ENCODE measurements at regions not wholly inside any gene's neighbourhood (a gene's known extent, or its start where the extent isn't known, plus 50 kb on each side); places are given as distances from the start of the nearest gene placed in this dataset.

- H3K4me3 ChIP-seq (replicated peaks in 1 of 2; ENCODE audit: low read depth in 2 of 2, low read length in 2 of 2) = no peak overlapping the region
- TF ChIP-seq CTCF (IDR thresholded peaks at IDR 0.05; ENCODE audit: low read depth, low read length) = no peak
- DNase-seq (ENCODE audit: low read depth in 2 of 2) = no peak
Measured at GRCh38 chr2:237185553-237185925, 99.8 kb downstream of the COPS8 start.

GRCh38 chr2:237189799-237190198 is 104.1 kb downstream of the COPS8 start:
- TF ChIP-seq CTCF (IDR thresholded peaks at IDR 0.05; ENCODE audit: low read depth, low read length) = no peak
- H3K4me3 ChIP-seq (replicated peaks in 1 of 2; ENCODE audit: low read depth in 2 of 2, low read length in 2 of 2) = no peak overlapping the region
- DNase-seq (ENCODE audit: low read depth in 2 of 2) = no peak

GRCh38 chr2:237190966-237191713 is 105.5 kb downstream of the COPS8 start:
- no peak for TF ChIP-seq CTCF (IDR thresholded peaks at IDR 0.05; ENCODE audit: low read depth, low read length)
- DNase-seq (ENCODE audit: low read depth in 2 of 2) = no peak
- H3K4me3 ChIP-seq (replicated peaks in 1 of 2; ENCODE audit: low read depth in 2 of 2, low read length in 2 of 2) = no peak overlapping the region

- TF ChIP-seq CTCF (IDR thresholded peaks at IDR 0.05; ENCODE audit: low read depth, low read length) = no peak
- no peak for DNase-seq (ENCODE audit: low read depth in 2 of 2)
- H3K4me3 ChIP-seq (replicated peaks in 1 of 2; ENCODE audit: low read depth in 2 of 2, low read length in 2 of 2) = no peak overlapping the region
Measured at GRCh38 chr2:237191714-237192081, 106.0 kb downstream of the COPS8 start.

- no peak for TF ChIP-seq CTCF (IDR thresholded peaks at IDR 0.05; ENCODE audit: low read depth, low read length)
- DNase-seq (ENCODE audit: low read depth in 2 of 2) = no peak
- no peak overlapping the region for H3K4me3 ChIP-seq (replicated peaks in 1 of 2; ENCODE audit: low read depth in 2 of 2, low read length in 2 of 2)
Measured at GRCh38 chr2:237192881-237193280, 107.2 kb downstream of the COPS8 start.

- no peak overlapping the region for H3K4me3 ChIP-seq (replicated peaks in 1 of 2; ENCODE audit: low read depth in 2 of 2, low read length in 2 of 2)
- TF ChIP-seq CTCF (IDR thresholded peaks at IDR 0.05; ENCODE audit: low read depth, low read length) = no peak
- DNase-seq (ENCODE audit: low read depth in 2 of 2) = no peak
Measured at GRCh38 chr2:237193436-237193835, 107.7 kb downstream of the COPS8 start.

- no peak for TF ChIP-seq CTCF (IDR thresholded peaks at IDR 0.05; ENCODE audit: low read depth, low read length)
- no peak for DNase-seq (ENCODE audit: low read depth in 2 of 2)
- H3K4me3 ChIP-seq (replicated peaks in 1 of 2; ENCODE audit: low read depth in 2 of 2, low read length in 2 of 2) = no peak overlapping the region
Measured at GRCh38 chr2:237194081-237194480, 108.4 kb downstream of the COPS8 start.
